Omental fat pad (tissue), 3 donors: ENCODE measurements at regions not wholly inside any gene's neighbourhood (a gene's known extent, or its start where the extent isn't known, plus 50 kb on each side); places are given as distances from the start of the nearest gene placed in this dataset.

Source experiments
- ATAC-seq: fragments of 150-250 bp; one replicate; pipeline ENCODE4 v1.9.1; 2016; ENCODE audit warnings: mild to moderate bottlenecking, moderate library complexity; ENCODE audit not compliant: low FRiP score
- DNase-seq: peaks from one replicate; pipeline ENCODE4 v3.0.0-alpha.2; 2019; ENCODE audit warnings: low spot score
- CTCF ChIP-seq, 3 donors: fragments of 450-650 bp; IDR thresholded peaks; one replicate each; pipeline ENCODE4 v1.5.1; 2016 to 2017; ENCODE audit warnings: antibody characterized with exemption in 3 of 3, mild to moderate bottlenecking in 3 of 3, moderate library complexity in 2 of 3

GRCh38 chr10:120260456-120260855, 196.6 kb upstream of the PLPP4 start:
- ATAC-seq (no peak), DNase-seq (no peak)
- TF ChIP-seq CTCF (IDR thresholded peaks at IDR 0.05): no peak

- DNase-seq: no peak
- no peak for TF ChIP-seq CTCF (IDR thresholded peaks at IDR 0.05)
- ATAC-seq: no peak
Observed at GRCh38 chr10:120262857-120263547, 194.0 kb upstream of the PLPP4 start.

- DNase-seq (no peak), ATAC-seq (no peak)
- TF ChIP-seq CTCF (IDR thresholded peaks at IDR 0.05): no peak
Observed at GRCh38 chr10:120266022-120266421, 191.0 kb upstream of the PLPP4 start.

GRCh38 chr10:120270906-120271305, 186.1 kb upstream of the PLPP4 start:
- no peak for TF ChIP-seq CTCF (IDR thresholded peaks at IDR 0.05)
- ATAC-seq (no peak), DNase-seq (no peak)

GRCh38 chr10:120271696-120272095, 185.3 kb upstream of the PLPP4 start:
- ATAC-seq (no peak), DNase-seq (no peak)
- no peak for TF ChIP-seq CTCF (IDR thresholded peaks at IDR 0.05)

GRCh38 chr10:120272350-120272749, 184.7 kb upstream of the PLPP4 start:
- DNase-seq (no peak), ATAC-seq (no peak)
- no peak for TF ChIP-seq CTCF (IDR thresholded peaks at IDR 0.05)

- TF ChIP-seq CTCF (IDR thresholded peaks at IDR 0.05): no peak
- no peak for DNase-seq
- no peak for ATAC-seq
Observed at GRCh38 chr10:120278069-120278468, 179.0 kb upstream of the PLPP4 start.
